ENCODE measurements at regions not wholly inside any gene's neighbourhood (a gene's known extent, or its start where the extent isn't known, plus 50 kb on each side); places are given as distances from the start of the nearest gene placed in this dataset.

- TF ChIP-seq CTCF (IDR thresholded peaks at IDR 0.05; ENCODE audit: low read length) = no peak
- no peak for TF ChIP-seq EZH2 (IDR thresholded peaks at IDR 0.05; ENCODE audit: borderline replicate concordance, low read length)
Observed at GRCh38 chr3:107103786-107104185, 273.5 kb upstream of the CCDC54 start.

Measured in OCI-LY1 (cell line).